ENCODE measurements at regions not wholly inside any gene's neighbourhood (a gene's known extent, or its start where the extent isn't known, plus 50 kb on each side); places are given as distances from the start of the nearest gene placed in this dataset.

DNA sequence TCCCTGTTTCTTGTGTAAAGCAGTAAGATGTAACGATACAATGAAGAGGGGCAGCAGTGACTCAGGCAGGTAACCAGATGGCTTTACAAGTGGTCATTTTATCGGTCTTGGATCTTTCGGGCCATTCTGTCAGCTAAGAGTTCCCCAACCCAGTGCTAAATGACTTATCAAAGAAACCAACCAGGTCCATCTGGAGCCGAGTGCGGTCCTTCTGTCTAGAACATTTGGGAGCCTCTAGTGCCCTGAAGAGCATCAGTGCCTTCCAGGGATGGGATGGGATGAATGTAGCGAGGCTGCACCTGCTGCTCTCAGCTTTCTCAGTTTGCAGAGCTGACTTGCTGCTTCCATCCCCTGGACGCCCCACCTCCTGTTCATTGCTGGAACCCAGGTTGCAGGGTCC is 131.7 kb upstream of the AGBL1 start:
- no peak for TF ChIP-seq CTCF (conservative IDR thresholded peaks at IDR 0.05)
- no peak overlapping the region for H3K4me3 Mint-ChIP-seq
- no peaks in the 10 kb centered on the region for H3K9me3 ChIP-seq (ENCODE audit: control insufficient read depth, low read length)
- WGBS, 2 experiments (ENCODE audit: insufficient coverage in 1 of 2, insufficient read length in 1 of 2): 90 to 97% methylated on average over 4 to 7 of the region's 7 CpGs
- H3K27me3 ChIP-seq (ENCODE audit: control insufficient read depth, insufficient read depth, low read length, poor library complexity, severe bottlenecking): no peaks in the 10 kb centered on the region
- no peak overlapping the region for H3K27ac Mint-ChIP-seq
- H3K36me3 Mint-ChIP-seq (ENCODE audit: low read depth): no peaks in the 10 kb centered on the region
- no peaks in the 10 kb centered on the region for H3K9me3 Mint-ChIP-seq
- no peaks in the 10 kb centered on the region for H3K36me3 ChIP-seq (ENCODE audit: control insufficient read depth, insufficient read depth, low read length)
- no peaks in the 10 kb centered on the region for H3K27me3 Mint-ChIP-seq (ENCODE audit: insufficient read depth)
- H3K4me3 ChIP-seq (ENCODE audit: low read length): no peak overlapping the region
- no peaks in the 10 kb centered on the region for H3K4me1 ChIP-seq (ENCODE audit: control insufficient read depth, insufficient read depth, low read length)
- no peaks in the 10 kb centered on the region for H3K4me1 Mint-ChIP-seq
- no peak overlapping the region for H3K27ac ChIP-seq (ENCODE audit: low read depth, low read length)
- no peak overlapping the region for H3K9ac ChIP-seq (ENCODE audit: extremely low read depth, low read length, poor library complexity, severe bottlenecking)
- DNase-seq: no peak

- Histone ChIP-seq H3K4me1 (ENCODE audit: control insufficient read depth, insufficient read depth, low read length) (no peaks in the 10 kb centered on the region), H3K4me3 (ENCODE audit: low read length) (no peak overlapping the region), H3K36me3 (ENCODE audit: control insufficient read depth, insufficient read depth, low read length) (no peaks in the 10 kb centered on the region), H3K27ac (ENCODE audit: low read depth, low read length) (no peak overlapping the region), H3K27me3 (ENCODE audit: control insufficient read depth, insufficient read depth, low read length, poor library complexity, severe bottlenecking) (no peaks in the 10 kb centered on the region), H3K9ac (ENCODE audit: extremely low read depth, low read length, poor library complexity, severe bottlenecking) (no peak overlapping the region), H3K9me3 (ENCODE audit: control insufficient read depth, low read length) (no peaks in the 10 kb centered on the region)
- no peak for DNase-seq
- no peak for TF ChIP-seq CTCF (conservative IDR thresholded peaks at IDR 0.05)
- WGBS, 2 experiments (ENCODE audit: insufficient coverage in 1 of 2, insufficient read length in 1 of 2): 85 to 100% methylated on average over 2 to 5 of the region's 5 CpGs
- Mint-ChIP-seq H3K4me3 (no peak overlapping the region), H3K27me3 (ENCODE audit: insufficient read depth) (peaks cover 5% of the 10 kb centered on the region), H3K27ac (no peak overlapping the region), H3K9me3 (no peaks in the 10 kb centered on the region), H3K36me3 (ENCODE audit: low read depth) (no peaks in the 10 kb centered on the region), H3K4me1 (no peaks in the 10 kb centered on the region)
These were observed 129.6 kb upstream of the AGBL1 start for GRCh38 chr15:85950101-85950500.

GRCh38 chr15:85954586-85954985 is 125.1 kb upstream of the AGBL1 start:
- no peak overlapping the region for H3K27ac ChIP-seq (ENCODE audit: low read depth, low read length)
- H3K4me1 ChIP-seq (ENCODE audit: control insufficient read depth, insufficient read depth, low read length): no peaks in the 10 kb centered on the region
- no peak overlapping the region for H3K4me3 Mint-ChIP-seq
- TF ChIP-seq CTCF (conservative IDR thresholded peaks at IDR 0.05): no peak
- H3K27ac Mint-ChIP-seq: no peak overlapping the region
- H3K9me3 Mint-ChIP-seq: no peaks in the 10 kb centered on the region
- 90 to 100% methylated on average over 1 of the region's 1 CpG for WGBS, 2 experiments (ENCODE audit: insufficient coverage in 1 of 2, insufficient read length in 1 of 2)
- no peaks in the 10 kb centered on the region for H3K36me3 Mint-ChIP-seq (ENCODE audit: low read depth)
- H3K36me3 ChIP-seq (ENCODE audit: control insufficient read depth, insufficient read depth, low read length): no peaks in the 10 kb centered on the region
- no peaks in the 10 kb centered on the region for H3K4me1 Mint-ChIP-seq
- no peaks in the 10 kb centered on the region for H3K27me3 ChIP-seq (ENCODE audit: control insufficient read depth, insufficient read depth, low read length, poor library complexity, severe bottlenecking)
- H3K9me3 ChIP-seq (ENCODE audit: control insufficient read depth, low read length): no peaks in the 10 kb centered on the region
- no peak overlapping the region for H3K4me3 ChIP-seq (ENCODE audit: low read length)
- no peak for DNase-seq
- peaks cover 5% of the 10 kb centered on the region for H3K27me3 Mint-ChIP-seq (ENCODE audit: insufficient read depth)
- no peak overlapping the region for H3K9ac ChIP-seq (ENCODE audit: extremely low read depth, low read length, poor library complexity, severe bottlenecking)

All from endodermal cell (in vitro differentiated cells).